HEK293 (cell line): ENCODE measurements at regions not wholly inside any gene's neighbourhood (a gene's known extent, or its start where the extent isn't known, plus 50 kb on each side); places are given as distances from the start of the nearest gene placed in this dataset.

Source experiments
- GLI4 ChIP-seq: fragments of 450-650 bp; formaldehyde crosslinking; IDR thresholded peaks from 2 replicates; pipeline ENCODE4 v1.5.1; 2016; ENCODE audit warnings: missing biosample characterization, missing genetic modification characterization
- GLIS2 ChIP-seq: fragments of 450-650 bp; formaldehyde crosslinking; IDR thresholded peaks from 2 replicates; pipeline ENCODE4 v1.5.1; 2016; ENCODE audit warnings: missing biosample characterization, missing genetic modification characterization
- MZF1 ChIP-seq: fragments of 450-650 bp; formaldehyde crosslinking; IDR thresholded peaks from 2 replicates; pipeline ENCODE4 v1.5.1; 2017; ENCODE audit warnings: missing biosample characterization, missing genetic modification characterization, borderline replicate concordance
- TCF7L2 ChIP-seq: IDR thresholded peaks from 2 replicates; pipeline ENCODE4 v1.6.1; 2011; ENCODE audit warnings: low read depth, mild to moderate bottlenecking, inconsistent platforms, low read length, moderate library complexity, borderline replicate concordance
- ZBTB7A ChIP-seq: fragments of 450-650 bp; formaldehyde crosslinking; IDR thresholded peaks from 2 replicates; pipeline ENCODE4 v1.5.1; 2016; ENCODE audit warnings: low read depth, missing biosample characterization, missing genetic modification characterization
- ZFP3 ChIP-seq: fragments of 450-650 bp; formaldehyde crosslinking; IDR thresholded peaks from 2 replicates; pipeline ENCODE4 v1.5.1; 2016; ENCODE audit warnings: low read depth, missing biosample characterization, missing genetic modification characterization
- ZNF155 ChIP-seq: fragments of 450-650 bp; formaldehyde crosslinking; IDR thresholded peaks from 2 replicates; pipeline ENCODE4 v1.5.1; 2016; ENCODE audit warnings: missing biosample characterization, missing genetic modification characterization
- ZNF23 ChIP-seq: fragments of 450-650 bp; formaldehyde crosslinking; IDR thresholded peaks from 2 replicates; pipeline ENCODE4 v1.5.1; 2016; ENCODE audit warnings: missing biosample characterization, missing genetic modification characterization, borderline replicate concordance
- ZNF600 ChIP-seq: fragments of 450-650 bp; formaldehyde crosslinking; IDR thresholded peaks from 2 replicates; pipeline ENCODE4 v1.5.1; 2016; ENCODE audit warnings: missing biosample characterization, missing genetic modification characterization
- ZNF654 ChIP-seq: fragments of 450-650 bp; formaldehyde crosslinking; IDR thresholded peaks from 2 replicates; pipeline ENCODE4 v1.5.1; 2016; ENCODE audit warnings: low read depth, missing biosample characterization, missing genetic modification characterization
- ZNF768 ChIP-seq: fragments of 450-650 bp; formaldehyde crosslinking; IDR thresholded peaks from 2 replicates; pipeline ENCODE4 v1.5.1; 2018; ENCODE audit warnings: missing biosample characterization, mild to moderate bottlenecking, missing genetic modification characterization
- TF ChIP-seq, protein P1 (sequence below): fragments of 450-650 bp; formaldehyde crosslinking; IDR thresholded peaks from 2 replicates; pipeline ENCODE4 v1.5.1; 2016; ENCODE audit warnings: missing biosample characterization, missing genetic modification characterization, low read depth
- TF ChIP-seq, protein P2 (sequence below): fragments of 450-650 bp; formaldehyde crosslinking; IDR thresholded peaks from 2 replicates; pipeline ENCODE4 v1.5.1; 2016; ENCODE audit warnings: missing biosample characterization, missing genetic modification characterization

DNA sequence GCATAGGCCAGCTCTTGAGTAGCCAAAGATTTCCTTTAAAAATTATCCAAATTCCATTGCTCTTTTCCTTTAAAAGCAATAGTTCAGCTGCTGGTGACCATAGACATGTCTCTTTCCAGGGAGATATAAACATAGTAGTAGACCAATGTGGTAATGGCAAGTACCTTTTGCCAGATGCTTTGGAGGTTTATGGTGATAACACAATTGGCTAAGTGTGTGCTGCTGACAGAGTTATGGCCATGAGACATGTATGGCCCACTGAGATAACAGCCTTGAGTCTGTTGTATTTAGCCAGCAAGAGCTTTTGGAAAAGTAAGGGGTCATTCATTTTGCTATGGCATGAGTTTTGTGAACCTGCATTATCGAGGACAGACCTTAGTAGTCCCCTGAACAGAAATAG is 1146.8 kb downstream of the TUSC7 start:
- TF ChIP-seq ZNF23 (tag by site-specific recombination): no peak
- TF ChIP-seq ZNF600: no peak
- TF ChIP-seq, protein P1, sequence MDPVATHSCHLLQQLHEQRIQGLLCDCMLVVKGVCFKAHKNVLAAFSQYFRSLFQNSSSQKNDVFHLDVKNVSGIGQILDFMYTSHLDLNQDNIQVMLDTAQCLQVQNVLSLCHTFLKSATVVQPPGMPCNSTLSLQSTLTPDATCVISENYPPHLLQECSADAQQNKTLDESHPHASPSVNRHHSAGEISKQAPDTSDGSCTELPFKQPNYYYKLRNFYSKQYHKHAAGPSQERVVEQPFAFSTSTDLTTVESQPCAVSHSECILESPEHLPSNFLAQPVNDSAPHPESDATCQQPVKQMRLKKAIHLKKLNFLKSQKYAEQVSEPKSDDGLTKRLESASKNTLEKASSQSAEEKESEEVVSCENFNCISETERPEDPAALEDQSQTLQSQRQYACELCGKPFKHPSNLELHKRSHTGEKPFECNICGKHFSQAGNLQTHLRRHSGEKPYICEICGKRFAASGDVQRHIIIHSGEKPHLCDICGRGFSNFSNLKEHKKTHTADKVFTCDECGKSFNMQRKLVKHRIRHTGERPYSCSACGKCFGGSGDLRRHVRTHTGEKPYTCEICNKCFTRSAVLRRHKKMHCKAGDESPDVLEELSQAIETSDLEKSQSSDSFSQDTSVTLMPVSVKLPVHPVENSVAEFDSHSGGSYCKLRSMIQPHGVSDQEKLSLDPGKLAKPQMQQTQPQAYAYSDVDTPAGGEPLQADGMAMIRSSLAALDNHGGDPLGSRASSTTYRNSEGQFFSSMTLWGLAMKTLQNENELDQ: no peak
- no peak for TF ChIP-seq ZBTB7A (tag by site-specific recombination)
- TF ChIP-seq ZFP3 (tag by site-specific recombination): no peak
- no peak for TF ChIP-seq MZF1
- TF ChIP-seq ZNF768 (tag by site-specific recombination): no peak
- TF ChIP-seq ZNF654 (tag by site-specific recombination): no peak
- TF ChIP-seq, protein P2, sequence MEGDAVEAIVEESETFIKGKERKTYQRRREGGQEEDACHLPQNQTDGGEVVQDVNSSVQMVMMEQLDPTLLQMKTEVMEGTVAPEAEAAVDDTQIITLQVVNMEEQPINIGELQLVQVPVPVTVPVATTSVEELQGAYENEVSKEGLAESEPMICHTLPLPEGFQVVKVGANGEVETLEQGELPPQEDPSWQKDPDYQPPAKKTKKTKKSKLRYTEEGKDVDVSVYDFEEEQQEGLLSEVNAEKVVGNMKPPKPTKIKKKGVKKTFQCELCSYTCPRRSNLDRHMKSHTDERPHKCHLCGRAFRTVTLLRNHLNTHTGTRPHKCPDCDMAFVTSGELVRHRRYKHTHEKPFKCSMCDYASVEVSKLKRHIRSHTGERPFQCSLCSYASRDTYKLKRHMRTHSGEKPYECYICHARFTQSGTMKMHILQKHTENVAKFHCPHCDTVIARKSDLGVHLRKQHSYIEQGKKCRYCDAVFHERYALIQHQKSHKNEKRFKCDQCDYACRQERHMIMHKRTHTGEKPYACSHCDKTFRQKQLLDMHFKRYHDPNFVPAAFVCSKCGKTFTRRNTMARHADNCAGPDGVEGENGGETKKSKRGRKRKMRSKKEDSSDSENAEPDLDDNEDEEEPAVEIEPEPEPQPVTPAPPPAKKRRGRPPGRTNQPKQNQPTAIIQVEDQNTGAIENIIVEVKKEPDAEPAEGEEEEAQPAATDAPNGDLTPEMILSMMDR (tag by site-specific recombination): no peak
- no peak for TF ChIP-seq GLIS2 (tag by site-specific recombination)
- TF ChIP-seq GLI4 (tag by site-specific recombination): no peak
- no peak for TF ChIP-seq TCF7L2
- no peak for TF ChIP-seq ZNF155
